SK-N-SH (cell line): ENCODE measurements at regions not wholly inside any gene's neighbourhood (a gene's known extent, or its start where the extent isn't known, plus 50 kb on each side); places are given as distances from the start of the nearest gene placed in this dataset.

Experiments
- CTCF ChIA-PET: fragments of 300-600, 350-600 bp; formaldehyde crosslinking; extraction: SDS; loops from one replicate; lab custom pipeline; 2021; lab: Yijun Ruan, JAX
- POLR2A ChIA-PET: fragments of 350-600 bp; sonication (Branson Sonifier 250); formaldehyde crosslinking; extraction: SDS; loops from one replicate; lab custom pipeline; 2020; ENCODE audit warnings: antibody characterized with exemption, inconsistent platforms; lab: Yijun Ruan, JAX
- DNase-seq: peaks from one replicate; pipeline ENCODE4 v3.0.0; 2012
- H2AFZ ChIP-seq: fragments of 200-600 bp; sonication (generic); 2 replicates; pipeline ENCODE4 v1.8.1; 2016; ENCODE audit warnings: antibody characterized with exemption, mild to moderate bottlenecking, low read depth
- H3F3A ChIP-seq: fragments of 200-600 bp; sonication (generic); replicated peaks from 2 replicates; pipeline ENCODE3; 2016; ENCODE audit warnings: antibody characterized with exemption, mild to moderate bottlenecking; ENCODE audit not compliant: insufficient read depth
- H3K27ac ChIP-seq, 2 experiments: fragments of 200-500 bp in 1 of 2; fragments of 200-600 bp in 1 of 2; sonication (Bioruptor generic) in 1 of 2; sonication (generic), shearing (Covaris generic) in 1 of 2; 2 replicates each; pipeline versions ENCODE4 v1.5.1 to v1.6.1; 2014 to 2016; ENCODE audit warnings: low read depth in 2 of 2, inconsistent platforms in 1 of 2, low read length in 1 of 2, mild to moderate bottlenecking in 1 of 2, mixed read lengths in 1 of 2
- H3K27me3 ChIP-seq: fragments of 200-600 bp; sonication (generic), shearing (Covaris generic); 2 replicates; pipeline ENCODE4 v1.6.1; 2016; ENCODE audit warnings: mixed run types; ENCODE audit not compliant: insufficient read depth
- H3K36me3 ChIP-seq, 2 experiments: fragments of 200-500 bp in 1 of 2; fragments of 200-600 bp in 1 of 2; sonication (Bioruptor generic) in 1 of 2; sonication (generic) in 1 of 2; replicated peaks in 1 of 2; 2 replicates each; pipeline versions ENCODE3 to v1.5.1; 2014 to 2016; ENCODE audit warnings: low read length in 1 of 2, mild to moderate bottlenecking in 1 of 2; ENCODE audit not compliant: insufficient read depth in 2 of 2, control insufficient read depth in 1 of 2
- H3K4me1 ChIP-seq, 2 experiments: fragments of 200-500 bp in 1 of 2; fragments of 200-600 bp in 1 of 2; sonication (Bioruptor generic) in 1 of 2; sonication (generic), shearing (Covaris generic) in 1 of 2; 2 replicates each; pipeline versions ENCODE4 v1.5.1 to v1.6.1; 2014 to 2016; ENCODE audit warnings: low read depth in 1 of 2, low read length in 1 of 2, mixed run types in 1 of 2; ENCODE audit not compliant: insufficient read depth in 2 of 2, control insufficient read depth in 1 of 2
- H3K4me2 ChIP-seq: fragments of 200-600 bp; sonication (generic), shearing (Covaris generic); 2 replicates; pipeline ENCODE4 v1.6.1; 2017; ENCODE audit warnings: mixed run types
- H3K4me3 ChIP-seq, 2 experiments: fragments of 200-500 bp in 1 of 2; fragments of 200-600 bp in 1 of 2; sonication (Bioruptor generic) in 1 of 2; sonication (generic), shearing (Covaris generic) in 1 of 2; 2 replicates each; pipeline versions ENCODE4 v1.5.1 to v1.8.1; 2014 to 2016; ENCODE audit warnings: low read depth in 2 of 2, inconsistent platforms in 1 of 2, low read length in 1 of 2, mild to moderate bottlenecking in 1 of 2, mixed read lengths in 1 of 2, moderate library complexity in 1 of 2
- H3K79me2 ChIP-seq: fragments of 200-600 bp; sonication (generic); 2 replicates; pipeline ENCODE4 v1.8.1; 2017; ENCODE audit warnings: mild to moderate bottlenecking; ENCODE audit not compliant: insufficient read depth
- H3K9ac ChIP-seq: fragments of 200-600 bp; sonication (generic); 2 replicates; pipeline ENCODE4 v1.6.1; 2017; ENCODE audit warnings: mixed run types
- H3K9me2 ChIP-seq: fragments of 200-600 bp; sonication (generic); 2 replicates; pipeline ENCODE4 v1.6.1; 2017; ENCODE audit warnings: mixed run types
- H3K9me3 ChIP-seq: fragments of 200-600 bp; sonication (generic); 2 replicates; pipeline ENCODE4 v1.6.1; 2017; ENCODE audit warnings: mixed run types, mild to moderate bottlenecking, moderate library complexity
- H4K20me1 ChIP-seq: fragments of 200-600 bp; sonication (generic); 2 replicates; pipeline ENCODE4 v1.6.1; 2017; ENCODE audit warnings: mild to moderate bottlenecking, mixed run types; ENCODE audit not compliant: insufficient read depth
- CHD2 ChIP-seq: fragments of 150-350 bp; IDR thresholded peaks from 2 replicates; pipeline ENCODE4 v1.6.1; 2018; ENCODE audit warnings: low read length; ENCODE audit not compliant: partially characterized antibody
- CTCF ChIP-seq: fragments of 200-600 bp; sonication (generic); IDR thresholded peaks from 2 replicates; pipeline ENCODE4 v1.6.1; 2017; ENCODE audit warnings: antibody characterized with exemption, mild to moderate bottlenecking, moderate library complexity
- EZH2phosphoT487 ChIP-seq: fragments of 200-600 bp; sonication (generic); IDR thresholded peaks from 2 replicates; pipeline ENCODE4 v1.6.1; 2017; ENCODE audit warnings: low read depth, mixed run types, mild to moderate bottlenecking, antibody characterized with exemption, moderate library complexity, borderline replicate concordance
- GABPA ChIP-seq: IDR thresholded peaks from 2 replicates; pipeline ENCODE4 v1.4.0; 2012; ENCODE audit warnings: low read depth, mild to moderate bottlenecking
- IRF3 ChIP-seq: fragments of 150-350 bp; IDR thresholded peaks from 2 replicates; pipeline ENCODE4 v1.6.1; 2016; ENCODE audit warnings: mild to moderate bottlenecking, low read depth, low read length
- MEF2A ChIP-seq: IDR thresholded peaks from 2 replicates; pipeline ENCODE4 v1.4.0; 2012; ENCODE audit warnings: low read depth, borderline replicate concordance
- MXI1 ChIP-seq: IDR thresholded peaks from 2 replicates; pipeline ENCODE4 v1.6.1; 2012; ENCODE audit warnings: mild to moderate bottlenecking, low read depth, low read length, improper control_type of control experiment
- POLR2AphosphoS5 ChIP-seq: IDR thresholded peaks from 2 replicates; pipeline ENCODE4 v1.6.1; 2012; ENCODE audit warnings: low read depth, low read length
- RCOR1 ChIP-seq: fragments of 150-350 bp; IDR thresholded peaks from 2 replicates; pipeline ENCODE4 v1.6.1; 2017; ENCODE audit warnings: antibody characterized with exemption, low read length
- RFX5 ChIP-seq: IDR thresholded peaks from 2 replicates; pipeline ENCODE4 v1.6.1; 2012; ENCODE audit warnings: mild to moderate bottlenecking, improper control_type of control experiment, low read length
- RXRA ChIP-seq: IDR thresholded peaks from 2 replicates; pipeline ENCODE4 v1.4.0; 2012; ENCODE audit warnings: low read depth, mild to moderate bottlenecking, borderline replicate concordance
- SMC3 ChIP-seq: IDR thresholded peaks from 2 replicates; pipeline ENCODE4 v1.6.1; 2012; ENCODE audit warnings: low read depth, low read length, improper control_type of control experiment
- TAF1 ChIP-seq: IDR thresholded peaks from 2 replicates; pipeline ENCODE4 v1.6.1; 2012; ENCODE audit warnings: low read depth, mild to moderate bottlenecking, low read length, moderate library complexity, borderline replicate concordance
- USF2 ChIP-seq: fragments of 150-350 bp; IDR thresholded peaks from 2 replicates; pipeline ENCODE4 v1.6.1; 2017; ENCODE audit warnings: antibody characterized with exemption, low read length, low read depth, borderline replicate concordance
- ZBTB33 ChIP-seq: IDR thresholded peaks from 2 replicates; pipeline ENCODE4 v1.4.0; 2012; ENCODE audit warnings: low read depth, borderline replicate concordance
- WGBS: methylation state at CpG from one replicate; pipeline ENCODE4 v1.1.6; 2017; ENCODE audit warnings: low lambda C conversion rate; 5-methylcytosine and 5-hydroxymethylcytosine counted together

- TF ChIP-seq USF2, result no peak
These were observed 242.4 kb upstream of the STXBP5 start (continued) for GRCh38 chr6:146961831-146962230.

- Histone ChIP-seq H3K9me2 (no peaks in the 10 kb centered on the region), H3K79me2 (no peaks in the 10 kb centered on the region), H2AFZ (no peak overlapping the region), H3K9ac (no peak overlapping the region), H3K9me3 (peaks cover 5% of the 10 kb centered on the region; the same call in 1 of the 2 replicates), H3F3A (no peaks in the 10 kb centered on the region)
- CTCF ChIA-PET, result interaction anchor here (1.6 kb wide), 1 partner anchor 11 kb away, joined by 3 read pairs; no protein-coding TSS in a partner anchor
- TF ChIP-seq TAF1, result no peak
- no peak for TF ChIP-seq CTCF
- TF ChIP-seq EZH2phosphoT487, result no peak
- TF ChIP-seq RFX5, result no peak
- TF ChIP-seq MXI1, result no peak
- no peak for TF ChIP-seq SMC3
- TF ChIP-seq IRF3, result no peak
- no peak for TF ChIP-seq RXRA
- no peak for TF ChIP-seq POLR2AphosphoS5
- TF ChIP-seq RCOR1, result no peak
- no peak for TF ChIP-seq GABPA
- no peak for TF ChIP-seq ZBTB33
- no peak for TF ChIP-seq MEF2A
- TF ChIP-seq CHD2, result no peak
- TF ChIP-seq USF2, result no peak
- TF ChIP-seq, all 33 proteins: peak for 0
- no peaks in the 10 kb centered on the region for H4K20me1 ChIP-seq
- no peak for DNase-seq
- H3K27ac ChIP-seq, result no peak overlapping the region
- H3K4me3 ChIP-seq, result no peak overlapping the region
- H3K36me3 ChIP-seq, result no peaks in the 10 kb centered on the region
- WGBS, result 77% methylated on average over 2 of the region's 2 CpGs
- H3K4me2 ChIP-seq, result no peak overlapping the region
- H3K4me1 ChIP-seq, result no peaks in the 10 kb centered on the region; a peak in 1 of 4 replicates
- POLR2A ChIA-PET, result no interaction called here
- no peaks in the 10 kb centered on the region for H3K27me3 ChIP-seq
These were observed 241.9 kb upstream of the STXBP5 start for GRCh38 chr6:146962329-146962728.
